Activated T-helper 2 cell treated with anti-CD3 and anti-CD28 coated beads, Interferon-gamma antibody, Interleukin-2, Interleukin-4, amounts not matched to agents 10 μg/mL and 5 μg/mL and 100 μg/mL, durations not matched to agents 14 hours and 24 hours and 36 hours (primary cell): ENCODE measurements at regions not wholly inside any gene's neighbourhood (a gene's known extent, or its start where the extent isn't known, plus 50 kb on each side); places are given as distances from the start of the nearest gene placed in this dataset.

Source experiments
- DNase-seq: peaks from one replicate; pipeline ENCODE4 v3.0.0; 2021; ENCODE audit warnings: low spot score
- H3K27ac Mint-ChIP-seq: one replicate; pipeline ENCODE4 v1.8.0; 2021; ENCODE audit warnings: mixed read lengths
- H3K27me3 Mint-ChIP-seq: one replicate; pipeline ENCODE4 v1.8.0; 2021; ENCODE audit warnings: low read depth, mixed read lengths
- H3K36me3 Mint-ChIP-seq: one replicate; pipeline ENCODE4 v1.8.0; 2021; ENCODE audit warnings: low read depth, mixed read lengths
- H3K4me1 Mint-ChIP-seq: one replicate; pipeline ENCODE4 v1.8.0; 2021; ENCODE audit warnings: low read depth, mixed read lengths
- H3K4me3 Mint-ChIP-seq: one replicate; pipeline ENCODE4 v1.8.0; 2021; ENCODE audit warnings: low read depth, mild to moderate bottlenecking, moderate library complexity, mixed read lengths
- H3K9me3 Mint-ChIP-seq: one replicate; pipeline ENCODE4 v1.8.0; 2021; ENCODE audit warnings: mixed read lengths
- intact Hi-C: fragments of 100-400 bp; cut with micrococcal nuclease; formaldehyde crosslinking; loops from one replicate; pipeline ENCODE4 v1.15.1; 2023

DNA sequence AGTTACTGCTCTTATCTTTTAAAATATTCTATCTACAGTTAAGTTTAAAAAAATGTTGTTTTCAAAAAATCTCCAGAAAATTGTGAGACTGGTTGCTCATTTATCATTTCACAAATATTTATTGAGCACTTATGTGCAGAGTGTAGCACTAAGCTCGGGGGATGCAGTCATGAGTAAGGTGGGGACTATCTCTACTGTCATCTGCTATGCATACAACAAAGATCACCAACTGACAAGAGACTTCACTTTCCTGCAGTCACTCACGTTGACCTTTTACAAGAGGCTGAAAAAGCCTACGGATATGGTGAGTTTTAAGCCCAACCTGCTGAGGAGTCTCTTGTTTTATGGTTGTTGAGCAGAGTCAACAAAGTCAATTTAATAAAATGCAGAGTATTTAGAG, 392.5 kb downstream of the KLF12 start:
- DNase-seq, result no peak
- intact Hi-C loops, result no loop called here
- Mint-ChIP-seq H3K27me3 (no peaks in the 10 kb centered on the region), H3K4me1 (peaks cover 25% of the 10 kb centered on the region), H3K4me3 (no peak overlapping the region), H3K9me3 (no peaks in the 10 kb centered on the region), H3K27ac (no peak overlapping the region), H3K36me3 (no peaks in the 10 kb centered on the region)

DNA sequence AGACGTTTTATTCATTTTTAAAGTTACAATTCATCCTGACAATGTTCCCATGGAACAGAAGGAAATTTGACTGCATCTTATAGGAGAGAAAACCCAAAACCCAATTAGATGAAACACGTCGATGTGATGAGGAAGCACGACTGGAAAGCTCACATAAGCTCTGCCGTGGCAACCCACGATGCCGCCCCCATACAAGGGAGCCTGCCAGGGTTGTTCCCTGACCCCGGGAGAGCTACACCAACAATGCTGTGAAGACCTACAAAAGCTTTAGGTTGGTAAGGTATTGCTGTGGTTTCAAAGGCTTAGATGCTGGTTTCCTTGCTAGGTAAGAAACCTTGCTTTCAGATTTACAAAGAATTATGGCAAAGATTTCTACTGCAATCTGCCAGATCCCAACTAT, 393.1 kb downstream of the KLF12 start:
- Mint-ChIP-seq H3K36me3 (no peaks in the 10 kb centered on the region), H3K27ac (no peak overlapping the region), H3K9me3 (no peaks in the 10 kb centered on the region), H3K4me1 (peaks cover 25% of the 10 kb centered on the region), H3K27me3 (no peaks in the 10 kb centered on the region), H3K4me3 (no peak overlapping the region)
- DNase-seq, result no peak
- intact Hi-C loops, result no loop called here

DNA sequence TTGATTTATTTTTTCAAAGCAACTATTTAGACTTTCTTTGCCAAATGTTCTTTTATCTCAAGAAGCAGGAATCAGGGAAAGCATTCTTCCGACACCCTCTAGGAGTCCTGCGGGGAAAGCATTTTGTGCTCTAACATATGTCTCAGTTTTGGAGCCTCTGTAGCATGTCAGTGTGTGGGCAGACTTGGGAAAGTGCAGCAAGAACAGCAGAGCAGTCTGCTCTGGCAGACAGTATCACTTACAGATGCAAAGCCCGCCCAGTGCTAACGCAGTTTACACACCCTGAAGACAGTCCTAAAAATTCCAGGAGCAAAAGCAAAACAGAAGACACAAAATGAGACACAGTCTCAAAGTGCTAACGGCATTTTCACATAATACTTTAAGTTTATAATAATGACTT, 393.5 kb downstream of the KLF12 start:
- no peaks in the 10 kb centered on the region for H3K36me3 Mint-ChIP-seq
- intact Hi-C loops, result no loop called here
- H3K27ac Mint-ChIP-seq, result no peak overlapping the region
- H3K9me3 Mint-ChIP-seq, result no peaks in the 10 kb centered on the region
- H3K4me3 Mint-ChIP-seq, result no peak overlapping the region
- H3K4me1 Mint-ChIP-seq, result peaks cover 25% of the 10 kb centered on the region
- no peaks in the 10 kb centered on the region for H3K27me3 Mint-ChIP-seq
- DNase-seq, result no peak

- Mint-ChIP-seq H3K36me3 (no peaks in the 10 kb centered on the region), H3K27ac (no peak overlapping the region), H3K27me3 (no peaks in the 10 kb centered on the region), H3K9me3 (no peaks in the 10 kb centered on the region), H3K4me1 (peaks cover 25% of the 10 kb centered on the region), H3K4me3 (no peak overlapping the region)
- no peak for DNase-seq
- intact Hi-C loops, result no loop called here
These were observed 394.8 kb downstream of the KLF12 start for GRCh38 chr13:73739394-73739793.

GRCh38 chr13:73738626-73739025, 395.6 kb downstream of the KLF12 start:
- no peak overlapping the region for H3K4me3 Mint-ChIP-seq
- no peaks in the 10 kb centered on the region for H3K9me3 Mint-ChIP-seq
- H3K4me1 Mint-ChIP-seq, result peaks cover 21% of the 10 kb centered on the region
- intact Hi-C loops, result no loop called here
- no peaks in the 10 kb centered on the region for H3K27me3 Mint-ChIP-seq
- no peak overlapping the region for H3K27ac Mint-ChIP-seq
- DNase-seq, result no peak
- no peaks in the 10 kb centered on the region for H3K36me3 Mint-ChIP-seq

- peaks cover 14% of the 10 kb centered on the region for H3K4me1 Mint-ChIP-seq
- no peaks in the 10 kb centered on the region for H3K36me3 Mint-ChIP-seq
- H3K27me3 Mint-ChIP-seq, result no peaks in the 10 kb centered on the region
- DNase-seq, result no peak
- no peaks in the 10 kb centered on the region for H3K9me3 Mint-ChIP-seq
- no peak overlapping the region for H3K27ac Mint-ChIP-seq
- H3K4me3 Mint-ChIP-seq, result no peak overlapping the region
- intact Hi-C loops, result no loop called here
These were observed 397.0 kb downstream of the KLF12 start for GRCh38 chr13:73737214-73737613.

DNA sequence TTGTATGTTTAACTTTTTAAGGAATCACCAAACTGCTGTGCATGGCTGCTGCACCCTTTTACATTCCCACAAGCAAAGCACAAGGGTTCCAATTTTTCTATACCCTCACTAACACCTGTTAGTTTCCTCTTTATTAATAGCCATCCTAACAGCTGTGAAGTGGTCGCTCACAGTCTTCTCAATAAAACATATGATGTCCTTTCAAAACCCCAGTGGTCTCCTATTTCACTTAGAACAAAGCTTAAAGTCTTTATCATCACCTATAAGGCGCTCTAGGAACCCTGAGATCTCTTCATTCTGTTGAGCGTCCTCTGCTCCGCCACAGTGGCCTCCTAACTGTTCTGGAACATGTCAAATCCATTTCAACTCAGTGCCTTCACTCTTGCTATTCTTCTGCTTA, 400.5 kb downstream of the KLF12 start:
- Mint-ChIP-seq H3K4me3 (no peak overlapping the region), H3K27me3 (no peaks in the 10 kb centered on the region), H3K4me1 (no peaks in the 10 kb centered on the region), H3K9me3 (no peaks in the 10 kb centered on the region), H3K27ac (no peak overlapping the region), H3K36me3 (no peaks in the 10 kb centered on the region)
- no peak for DNase-seq
- intact Hi-C loops, result no loop called here

- intact Hi-C loops, result no loop called here
These were observed 401.9 kb downstream of the KLF12 start for GRCh38 chr13:73732350-73732749.

DNA sequence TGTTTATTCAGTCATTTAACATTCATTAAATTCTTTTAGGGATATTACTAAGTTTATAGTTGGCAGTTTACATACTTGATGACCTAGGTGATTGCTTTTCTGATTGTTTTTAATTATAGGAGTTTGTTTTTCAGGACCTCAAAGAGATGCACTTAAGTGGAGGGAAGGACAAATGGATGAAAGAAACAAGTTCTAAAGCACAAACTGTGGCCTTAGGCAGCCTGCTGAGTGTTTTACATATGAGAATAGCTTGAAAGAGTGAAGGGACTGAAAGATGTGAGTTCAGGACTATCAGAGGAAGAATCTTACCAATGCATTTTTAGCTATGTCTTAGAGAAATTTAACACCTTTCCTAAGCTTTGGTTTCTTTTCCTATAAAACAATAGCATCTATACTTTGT, 402.6 kb downstream of the KLF12 start:
- no peak for DNase-seq
- Mint-ChIP-seq H3K4me3 (no peak overlapping the region), H3K27me3 (no peaks in the 10 kb centered on the region), H3K9me3 (no peaks in the 10 kb centered on the region), H3K36me3 (peaks cover 4% of the 10 kb centered on the region), H3K4me1 (no peaks in the 10 kb centered on the region), H3K27ac (no peak overlapping the region)
- intact Hi-C loops, result no loop called here

More at GRCh38 chr13:73732350-73732749, 401.9 kb downstream of the KLF12 start:
- no peak for DNase-seq
- H3K4me1 Mint-ChIP-seq, result no peaks in the 10 kb centered on the region
- no peaks in the 10 kb centered on the region for H3K9me3 Mint-ChIP-seq
- H3K27me3 Mint-ChIP-seq, result no peaks in the 10 kb centered on the region
- H3K36me3 Mint-ChIP-seq, result peaks cover 3% of the 10 kb centered on the region
- H3K27ac Mint-ChIP-seq, result no peak overlapping the region
- H3K4me3 Mint-ChIP-seq, result no peak overlapping the region

- H3K36me3 Mint-ChIP-seq, result peaks cover 4% of the 10 kb centered on the region
- no peak overlapping the region for H3K27ac Mint-ChIP-seq
- intact Hi-C loops, result no loop called here
- no peaks in the 10 kb centered on the region for H3K9me3 Mint-ChIP-seq
- no peak for DNase-seq
- no peaks in the 10 kb centered on the region for H3K4me1 Mint-ChIP-seq
- no peak overlapping the region for H3K4me3 Mint-ChIP-seq
- H3K27me3 Mint-ChIP-seq, result no peaks in the 10 kb centered on the region
These were observed 404.2 kb downstream of the KLF12 start for GRCh38 chr13:73730014-73730413.

DNA sequence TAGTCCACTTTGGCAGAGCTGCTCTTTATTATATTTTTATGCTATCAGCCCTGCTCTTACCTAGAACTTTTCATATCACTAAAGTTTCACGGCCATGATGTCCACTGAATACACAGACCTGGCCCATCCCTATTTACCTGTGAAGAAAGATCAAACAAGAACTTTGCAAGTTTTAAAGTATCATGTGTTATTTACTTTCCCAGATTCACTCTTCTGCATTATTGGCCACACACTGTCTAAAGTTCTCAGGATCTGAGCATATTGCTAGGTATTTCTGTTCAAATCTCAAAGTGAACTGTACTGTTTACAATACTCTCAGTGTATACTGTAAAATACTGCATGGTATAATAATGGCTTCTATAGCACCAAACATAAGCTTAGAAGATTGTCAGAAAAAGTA, 405.2 kb downstream of the KLF12 start:
- intact Hi-C loops, result no loop called here
- Mint-ChIP-seq H3K9me3 (no peaks in the 10 kb centered on the region), H3K4me1 (no peaks in the 10 kb centered on the region), H3K4me3 (no peak overlapping the region), H3K36me3 (peaks cover 4% of the 10 kb centered on the region), H3K27me3 (peaks cover under 1% of the 10 kb centered on the region), H3K27ac (no peak overlapping the region)
- no peak for DNase-seq

DNA sequence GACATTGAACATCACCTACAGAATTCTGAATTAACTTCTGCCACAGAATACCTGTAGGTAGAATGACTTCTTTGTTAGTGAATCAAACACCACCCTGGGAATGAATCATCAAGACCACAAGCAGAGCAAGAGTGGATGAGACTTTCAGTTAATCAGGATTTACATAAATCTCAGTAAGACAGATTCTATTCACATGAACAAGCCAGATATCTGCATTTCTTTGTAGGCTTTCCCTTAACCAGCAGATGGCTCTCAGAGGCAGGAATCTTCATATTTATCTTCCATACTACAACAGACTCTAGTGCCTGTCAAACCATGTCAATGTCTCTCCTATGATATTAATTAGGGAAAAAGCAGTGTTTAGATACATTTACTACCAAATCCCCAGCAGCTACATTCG, 412.1 kb downstream of the KLF12 start:
- intact Hi-C loops, result no loop called here
- no peak overlapping the region for H3K27ac Mint-ChIP-seq
- no peak overlapping the region for H3K4me3 Mint-ChIP-seq
- peaks cover 13% of the 10 kb centered on the region for H3K27me3 Mint-ChIP-seq
- H3K4me1 Mint-ChIP-seq, result peaks cover 24% of the 10 kb centered on the region
- peaks cover 7% of the 10 kb centered on the region for H3K36me3 Mint-ChIP-seq
- H3K9me3 Mint-ChIP-seq, result no peaks in the 10 kb centered on the region
- DNase-seq, result no peak

GRCh38 chr13:73721571-73721970, 412.6 kb downstream of the KLF12 start:
- peaks cover 13% of the 10 kb centered on the region for H3K27me3 Mint-ChIP-seq
- peaks cover 7% of the 10 kb centered on the region for H3K36me3 Mint-ChIP-seq
- peaks cover 28% of the 10 kb centered on the region for H3K4me1 Mint-ChIP-seq
- H3K9me3 Mint-ChIP-seq, result no peaks in the 10 kb centered on the region
- no peak overlapping the region for H3K4me3 Mint-ChIP-seq
- no peak for DNase-seq
- H3K27ac Mint-ChIP-seq, result no peak overlapping the region
- intact Hi-C loops, result no loop called here

GRCh38 chr13:73720216-73720840, 413.9 kb downstream of the KLF12 start:
- H3K4me1 Mint-ChIP-seq, result peaks cover 41% of the 10 kb centered on the region
- no peak overlapping the region for H3K4me3 Mint-ChIP-seq
- intact Hi-C loops, result no loop called here
- H3K27ac Mint-ChIP-seq, result no peak overlapping the region
- peaks cover 8% of the 10 kb centered on the region for H3K36me3 Mint-ChIP-seq
- no peak for DNase-seq
- H3K27me3 Mint-ChIP-seq, result peaks cover 13% of the 10 kb centered on the region
- no peaks in the 10 kb centered on the region for H3K9me3 Mint-ChIP-seq
